ENCODE measurements at regions not wholly inside any gene's neighbourhood (a gene's known extent, or its start where the extent isn't known, plus 50 kb on each side); places are given as distances from the start of the nearest gene placed in this dataset.

GRCh38 chr12:91490667-91491311 is 308.2 kb upstream of the DCN start:
- TF ChIP-seq CTCF (IDR thresholded peaks at IDR 0.05; ENCODE audit: borderline replicate concordance), result no peak
- DNase-seq, result no peak
- no peaks in the 10 kb centered on the region for H3K4me1 ChIP-seq
- intact Hi-C loops (cut with micrococcal nuclease), result no loop called here
- H3K9me3 ChIP-seq (replicated peaks), result no peaks in the 10 kb centered on the region
- H3K27ac ChIP-seq (replicated peaks), result no peak overlapping the region
- H3K36me3 ChIP-seq, result no peaks in the 10 kb centered on the region
- H3K4me3 ChIP-seq, result no peak overlapping the region
- no peaks in the 10 kb centered on the region for H3K27me3 ChIP-seq (ENCODE audit: low read depth)

GRCh38 chr12:91483471-91483985 is 300.9 kb upstream of the DCN start:
- Histone ChIP-seq H3K9me3 (replicated peaks) (peaks cover 6% of the 10 kb centered on the region), H3K27ac (replicated peaks) (no peak overlapping the region), H3K4me3 (no peak overlapping the region), H3K27me3 (ENCODE audit: low read depth) (no peaks in the 10 kb centered on the region), H3K36me3 (no peaks in the 10 kb centered on the region), H3K4me1 (no peaks in the 10 kb centered on the region)
- intact Hi-C loops (cut with micrococcal nuclease), result no loop called here
- no peak for DNase-seq
- no peak for TF ChIP-seq CTCF (IDR thresholded peaks at IDR 0.05; ENCODE audit: borderline replicate concordance)

GRCh38 chr12:91482231-91482630 is 299.6 kb upstream of the DCN start:
- no peak overlapping the region for H3K27ac ChIP-seq (replicated peaks)
- intact Hi-C loops (cut with micrococcal nuclease), result no loop called here
- peaks cover 6% of the 10 kb centered on the region for H3K9me3 ChIP-seq (replicated peaks)
- no peaks in the 10 kb centered on the region for H3K27me3 ChIP-seq (ENCODE audit: low read depth)
- TF ChIP-seq CTCF (IDR thresholded peaks at IDR 0.05; ENCODE audit: borderline replicate concordance), result no peak
- no peak for DNase-seq
- H3K4me1 ChIP-seq, result no peaks in the 10 kb centered on the region
- no peaks in the 10 kb centered on the region for H3K36me3 ChIP-seq
- no peak overlapping the region for H3K4me3 ChIP-seq

- no peak for TF ChIP-seq CTCF (IDR thresholded peaks at IDR 0.05; ENCODE audit: borderline replicate concordance)
- H3K27me3 ChIP-seq (ENCODE audit: low read depth), result no peaks in the 10 kb centered on the region
- H3K9me3 ChIP-seq (replicated peaks), result no peaks in the 10 kb centered on the region
- H3K4me1 ChIP-seq, result no peaks in the 10 kb centered on the region
- no peak overlapping the region for H3K27ac ChIP-seq (replicated peaks)
- DNase-seq, result no peak
- intact Hi-C loops (cut with micrococcal nuclease), result no loop called here
- no peaks in the 10 kb centered on the region for H3K36me3 ChIP-seq
- H3K4me3 ChIP-seq, result no peak overlapping the region
These were observed 295.9 kb upstream of the DCN start for GRCh38 chr12:91478500-91478899.

- H3K4me1 ChIP-seq, result no peaks in the 10 kb centered on the region
- H3K27ac ChIP-seq (replicated peaks), result no peak overlapping the region
- H3K4me3 ChIP-seq, result no peak overlapping the region
- DNase-seq, result no peak
- no peak for TF ChIP-seq CTCF (IDR thresholded peaks at IDR 0.05; ENCODE audit: borderline replicate concordance)
- no peaks in the 10 kb centered on the region for H3K27me3 ChIP-seq (ENCODE audit: low read depth)
- no peaks in the 10 kb centered on the region for H3K36me3 ChIP-seq
- intact Hi-C loops (cut with micrococcal nuclease), result no loop called here
- peaks cover 15% of the 10 kb centered on the region for H3K9me3 ChIP-seq (replicated peaks)
These were observed 285.1 kb upstream of the DCN start for GRCh38 chr12:91467686-91468085.

Data from left ventricle myocardium inferior (tissue), 1 donor.